ENCODE measurements at regions not wholly inside any gene's neighbourhood (a gene's known extent, or its start where the extent isn't known, plus 50 kb on each side); places are given as distances from the start of the nearest gene placed in this dataset.

GRCh38 chr20:5670036-5670536, 59.3 kb upstream of the GPCPD1 start:
- no peak for TF ChIP-seq CTCF (IDR thresholded peaks at IDR 0.05 in 8 of 11, conservative IDR thresholded peaks at IDR 0.05 in 3 of 11)
- no peak for TF ChIP-seq POLR2A (IDR thresholded peaks at IDR 0.05)
- no peak for TF ChIP-seq POLR2AphosphoS5 (IDR thresholded peaks at IDR 0.05)

Data from spleen (tissue), 7 donors.